Suprapubic skin (tissue), 4 donors: ENCODE measurements at regions not wholly inside any gene's neighbourhood (a gene's known extent, or its start where the extent isn't known, plus 50 kb on each side); places are given as distances from the start of the nearest gene placed in this dataset.
"Not testable (repeated sequence)": the region's sequence is repeated elsewhere in the genome, so short reads cannot be mapped to it uniquely, and the experiment has no call there.

Experiments
- DNase-seq, 2 donors: peaks; one replicate each; pipeline ENCODE4 v3.0.0-alpha.2; 2019; ENCODE audit warnings: low spot score in 2 of 2
- H3K27ac ChIP-seq: fragments of 200-600 bp; sonication (generic); one replicate; pipeline ENCODE4 v1.5.1; 2019
- H3K27me3 ChIP-seq: fragments of 200-600 bp; sonication (generic); one replicate; pipeline ENCODE4 v1.5.1; 2019
- H3K36me3 ChIP-seq: fragments of 200-600 bp; sonication (generic); one replicate; pipeline ENCODE4 v1.5.1; 2019
- H3K4me1 ChIP-seq: fragments of 200-600 bp; sonication (generic); one replicate; pipeline ENCODE4 v1.5.1; 2019
- H3K4me3 ChIP-seq: fragments of 200-600 bp; sonication (generic); one replicate; pipeline ENCODE4 v1.5.1; 2019; ENCODE audit warnings: mild to moderate bottlenecking
- H3K9me3 ChIP-seq: fragments of 200-600 bp; sonication (generic); one replicate; pipeline ENCODE4 v1.5.1; 2019
- CTCF ChIP-seq, 2 donors: fragments of 200-600 bp in 1 of 2; fragments of 450-650 bp in 1 of 2; sonication (generic) in 1 of 2; IDR thresholded peaks; one replicate each; pipeline ENCODE4 v1.5.1; 2016 to 2019; ENCODE audit warnings: antibody characterized with exemption in 2 of 2, mild to moderate bottlenecking in 1 of 2, moderate library complexity in 1 of 2
- EP300 ChIP-seq: sonication (generic); formaldehyde crosslinking; IDR thresholded peaks from one replicate; pipeline ENCODE4 v1.6.1; 2017; ENCODE audit warnings: antibody characterized with exemption
- POLR2A ChIP-seq, 2 donors: fragments of 450-650 bp; IDR thresholded peaks; one replicate each; pipeline ENCODE4 v1.6.1; 2017; ENCODE audit warnings: antibody characterized with exemption in 2 of 2, mild to moderate bottlenecking in 2 of 2, moderate library complexity in 2 of 2
- POLR2AphosphoS5 ChIP-seq, 3 donors: sonication (generic); formaldehyde crosslinking; IDR thresholded peaks; one replicate each; pipeline ENCODE4 v1.6.1; 2017; ENCODE audit warnings: antibody characterized with exemption in 3 of 3
- WGBS: methylation state at CpG from one replicate; pipeline ENCODE4 v1.1.5; 2018; 5-methylcytosine and 5-hydroxymethylcytosine counted together

DNA sequence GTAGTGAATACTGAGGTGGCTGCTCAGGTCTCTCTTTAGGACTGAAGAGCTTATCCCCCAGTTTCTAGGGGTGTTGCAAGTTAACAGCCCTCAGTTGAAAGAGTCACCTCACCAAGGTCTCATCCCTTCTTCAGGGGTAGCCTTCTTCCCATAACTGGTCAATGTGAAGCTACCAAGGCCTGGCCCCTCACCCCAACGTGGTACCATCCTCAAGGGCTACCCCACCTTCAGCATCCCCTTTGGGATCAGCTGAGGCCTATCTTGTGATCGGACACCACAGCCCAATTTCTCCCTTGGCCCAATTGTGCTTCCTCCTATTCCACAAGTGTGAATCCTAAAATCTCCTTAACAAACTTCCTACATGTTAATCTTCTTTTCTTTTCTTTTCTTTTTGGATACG, 289.5 kb upstream of the MKLN1 start:
- no peak overlapping the region for H3K27ac ChIP-seq
- H3K36me3 ChIP-seq = peaks cover 3% of the 10 kb centered on the region
- no peak overlapping the region for H3K4me3 ChIP-seq
- no peak for DNase-seq
- H3K27me3 ChIP-seq = no peaks in the 10 kb centered on the region
- WGBS = 83% methylated on average over 3 of the region's 3 CpGs
- H3K9me3 ChIP-seq = no peaks in the 10 kb centered on the region
- peaks cover 41% of the 10 kb centered on the region for H3K4me1 ChIP-seq
- TF ChIP-seq POLR2AphosphoS5 (IDR thresholded peaks at IDR 0.05) = no peak
- TF ChIP-seq POLR2A (IDR thresholded peaks at IDR 0.05) = no peak
- no peak for TF ChIP-seq EP300
- TF ChIP-seq CTCF (IDR thresholded peaks at IDR 0.05) = no peak

DNA sequence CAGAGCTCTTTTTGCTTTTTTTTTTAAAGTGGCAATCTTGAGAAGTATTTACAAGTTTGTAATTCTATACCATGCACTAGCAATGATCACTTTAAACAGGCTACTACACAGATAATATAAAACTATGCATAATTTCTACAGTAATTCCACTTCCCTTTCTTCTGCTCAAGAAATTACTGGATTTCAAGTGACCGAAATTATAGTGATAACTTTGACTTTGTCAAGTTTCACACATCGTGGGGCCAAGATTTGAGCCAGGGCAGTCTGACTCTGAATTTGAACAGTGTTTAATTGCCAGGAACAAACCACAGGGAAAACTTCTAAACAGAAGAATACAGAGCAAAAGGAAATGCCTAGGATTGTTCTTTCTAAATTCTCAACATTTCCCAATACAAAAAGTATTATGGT, 288.3 kb upstream of the MKLN1 start:
- WGBS = 31% methylated on average over 2 of the region's 2 CpGs
- Histone ChIP-seq H3K27ac (peak overlapping the region; percentile 31), H3K4me1 (peaks cover 36% of the 10 kb centered on the region)

DNA sequence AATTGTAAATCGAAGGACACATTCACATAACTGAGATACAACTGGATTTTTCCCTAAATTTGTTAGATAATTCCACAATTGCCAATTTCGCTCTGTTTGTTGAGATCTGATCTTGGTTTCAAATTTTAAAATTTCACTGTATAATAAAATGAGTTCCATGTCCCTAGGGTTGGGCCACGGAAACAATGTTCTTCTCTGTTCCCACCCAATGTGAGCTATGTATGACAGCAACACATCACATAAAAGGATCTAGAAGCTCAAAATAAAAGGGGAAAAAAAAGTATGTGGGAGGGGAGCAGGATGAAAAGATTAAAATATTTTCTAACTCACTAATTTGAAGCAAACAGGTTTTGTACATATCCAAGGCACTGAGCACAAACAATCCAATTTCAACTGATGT, 287.8 kb upstream of the MKLN1 start:
- H3K27me3 ChIP-seq = no peaks in the 10 kb centered on the region
- H3K4me3 ChIP-seq = no peak overlapping the region
- peaks cover 3% of the 10 kb centered on the region for H3K36me3 ChIP-seq
- H3K9me3 ChIP-seq = no peaks in the 10 kb centered on the region
- 62% methylated on average over 3 of the region's 3 CpGs for WGBS
- H3K27ac ChIP-seq = peak overlapping the region; percentile 31
- no peak for DNase-seq
- TF ChIP-seq POLR2AphosphoS5 (IDR thresholded peaks at IDR 0.05) (no peak), EP300 (no peak), CTCF (IDR thresholded peaks at IDR 0.05) (no peak), POLR2A (IDR thresholded peaks at IDR 0.05) (no peak)
- H3K4me1 ChIP-seq = peaks cover 33% of the 10 kb centered on the region

More for the DNA sequence above, 288.3 kb upstream of the MKLN1 start:
- H3K27me3 ChIP-seq = no peaks in the 10 kb centered on the region
- no peak for DNase-seq
- no peak for TF ChIP-seq EP300
- TF ChIP-seq POLR2A (IDR thresholded peaks at IDR 0.05) = no peak
- no peak for TF ChIP-seq CTCF (IDR thresholded peaks at IDR 0.05)
- no peak for TF ChIP-seq POLR2AphosphoS5 (IDR thresholded peaks at IDR 0.05)
- no peak overlapping the region for H3K4me3 ChIP-seq
- peaks cover 3% of the 10 kb centered on the region for H3K36me3 ChIP-seq
- H3K9me3 ChIP-seq = no peaks in the 10 kb centered on the region

- DNase-seq = no peak
- Histone ChIP-seq H3K9me3 (no peaks in the 10 kb centered on the region), H3K4me3 (no peak overlapping the region), H3K36me3 (peaks cover 3% of the 10 kb centered on the region), H3K27me3 (no peaks in the 10 kb centered on the region), H3K4me1 (peaks cover 33% of the 10 kb centered on the region), H3K27ac (peak overlapping the region; percentile 31)
- TF ChIP-seq EP300 (no peak), CTCF (IDR thresholded peaks at IDR 0.05) (peak; percentile 81 to 82)
- WGBS = 3% methylated on average over 6 of the region's 6 CpGs
Observed at GRCh38 chr7:131040467-131040932, 287.2 kb upstream of the MKLN1 start.

- not testable (repeated sequence) for H3K27ac ChIP-seq, H3K27me3 ChIP-seq, H3K4me3 ChIP-seq, H3K36me3 ChIP-seq, DNase-seq, H3K9me3 ChIP-seq
- H3K4me1 ChIP-seq = peaks cover 33% of the 10 kb centered on the region
- 96% methylated on average over 17 of the region's 17 CpGs for WGBS
Observed at GRCh38 chr7:131041012-131041695, 286.5 kb upstream of the MKLN1 start.
